Left lobe of liver (tissue), 2 donors: ENCODE measurements at regions not wholly inside any gene's neighbourhood (a gene's known extent, or its start where the extent isn't known, plus 50 kb on each side); places are given as distances from the start of the nearest gene placed in this dataset.

Experiments
- ATAC-seq: fragments of 200-7000 bp; cut with Tn5 transposase; one replicate; pipeline ENCODE4 v1.9.1; 2020; ENCODE audit warnings: mild to moderate bottlenecking, moderate library complexity
- DNase-seq: peaks from one replicate; pipeline ENCODE4 v3.0.0-alpha.2; 2020; ENCODE audit warnings: low spot score
- donor health status: DM: no; HTN: no; CAD: no; lungs with moderate emphysema.
- donor health status: DM: no; HTN: yes; CAD: no.

GRCh38 chr3:124230998-124231397, 239.1 kb upstream of the ROPN1 start:
- ATAC-seq = no peak
- no peak for DNase-seq

- DNase-seq (no peak), ATAC-seq (peak; percentile 57)
Observed at GRCh38 chr3:124234852-124235252, 242.9 kb upstream of the ROPN1 start.

GRCh38 chr3:124235446-124235845, 243.5 kb upstream of the ROPN1 start:
- DNase-seq (no peak), ATAC-seq (no peak)

- ATAC-seq (no peak), DNase-seq (no peak)
Observed at GRCh38 chr3:124243177-124243859, 251.4 kb upstream of the ROPN1 start.

- DNase-seq = no peak
- no peak for ATAC-seq
Observed at GRCh38 chr3:124246376-124246775, 254.5 kb upstream of the ROPN1 start.

GRCh38 chr3:124246949-124247348, 255.0 kb upstream of the ROPN1 start:
- peak; percentile 86 for ATAC-seq

GRCh38 chr3:124248471-124249028, 256.6 kb upstream of the ROPN1 start:
- DNase-seq (peak; percentile 63), ATAC-seq (peak; percentile 85)

More at GRCh38 chr3:124246949-124247348, 255.0 kb upstream of the ROPN1 start:
- no peak for DNase-seq

- ATAC-seq (no peak), DNase-seq (no peak)
Observed at GRCh38 chr3:124249038-124249437, 257.1 kb upstream of the ROPN1 start.

- DNase-seq (no peak), ATAC-seq (no peak)
Observed at GRCh38 chr3:124250053-124250452, 258.1 kb upstream of the ROPN1 start.

- DNase-seq = no peak
- no peak for ATAC-seq
Observed at GRCh38 chr3:124256156-124256555, 264.2 kb upstream of the ROPN1 start.

GRCh38 chr3:124256599-124256998, 264.7 kb upstream of the ROPN1 start:
- DNase-seq = no peak
- no peak for ATAC-seq

GRCh38 chr3:124257336-124257864, 265.5 kb upstream of the ROPN1 start:
- ATAC-seq (no peak), DNase-seq (no peak)

- ATAC-seq = peak; percentile 61
- DNase-seq = no peak
Observed at GRCh38 chr3:124258057-124258500, 266.2 kb upstream of the ROPN1 start.

- ATAC-seq (peak; percentile 31), DNase-seq (no peak)
Observed at GRCh38 chr3:124260206-124260915, 268.4 kb upstream of the ROPN1 start.

GRCh38 chr3:124261306-124261705, 269.4 kb upstream of the ROPN1 start:
- ATAC-seq = no peak
- no peak for DNase-seq

- no peak for ATAC-seq
- no peak for DNase-seq
Observed at GRCh38 chr3:124263168-124263567, 271.2 kb upstream of the ROPN1 start.

- no peak for DNase-seq
- no peak for ATAC-seq
Observed at GRCh38 chr3:124264346-124264745, 272.4 kb upstream of the ROPN1 start.

GRCh38 chr3:124266487-124266886, 274.6 kb upstream of the ROPN1 start:
- ATAC-seq (no peak), DNase-seq (no peak)

GRCh38 chr3:124267406-124267805, 275.5 kb upstream of the ROPN1 start:
- no peak for ATAC-seq
- no peak for DNase-seq

- DNase-seq (no peak), ATAC-seq (no peak)
Observed at GRCh38 chr3:124268355-124268754, 276.4 kb upstream of the ROPN1 start.

GRCh38 chr3:124269619-124270018, 277.7 kb upstream of the ROPN1 start:
- no peak for ATAC-seq
- no peak for DNase-seq

- no peak for DNase-seq
- no peak for ATAC-seq
Observed at GRCh38 chr3:124272605-124273151, 280.8 kb upstream of the ROPN1 start.
